Liver (tissue), 7 donors: ENCODE measurements at regions not wholly inside any gene's neighbourhood (a gene's known extent, or its start where the extent isn't known, plus 50 kb on each side); places are given as distances from the start of the nearest gene placed in this dataset.

Experiments used
- DNase-seq: peaks from one replicate; pipeline ENCODE4 v3.0.0-alpha.2; 2017; ENCODE audit warnings: low spot score
- H3K27ac ChIP-seq, 2 donors: one replicate each; pipeline ENCODE4 v1.7.0; 2013; ENCODE audit warnings: inconsistent platforms in 2 of 2, low read length in 2 of 2, control low read depth in 1 of 2, low read depth in 1 of 2, mild to moderate bottlenecking in 1 of 2
- H3K27me3 ChIP-seq, 4 donors: one replicate each; pipeline versions ENCODE4 v1.6.1 to v1.7.0; 2013; ENCODE audit warnings: low read length in 3 of 4, inconsistent platforms in 1 of 4, mild to moderate bottlenecking in 1 of 4, moderate library complexity in 1 of 4; ENCODE audit not compliant: control insufficient read depth in 4 of 4, insufficient read depth in 4 of 4
- H3K36me3 ChIP-seq, 4 donors: one replicate each; pipeline versions ENCODE4 v1.6.1 to v1.7.0; 2013; ENCODE audit warnings: low read length in 3 of 4, mild to moderate bottlenecking in 3 of 4, low read depth in 1 of 4, moderate library complexity in 1 of 4; ENCODE audit not compliant: control insufficient read depth in 4 of 4, insufficient read depth in 3 of 4
- H3K4me1 ChIP-seq, 4 donors: one replicate each; pipeline versions ENCODE4 v1.6.1 to v1.7.0; 2013; ENCODE audit warnings: low read length in 3 of 4, mild to moderate bottlenecking in 3 of 4, moderate library complexity in 1 of 4; ENCODE audit not compliant: control insufficient read depth in 4 of 4, insufficient read depth in 4 of 4
- H3K4me3 ChIP-seq, 3 donors: one replicate each; pipeline versions ENCODE4 v1.6.1 to v1.7.0; 2013; ENCODE audit warnings: low read length in 3 of 3, control low read depth in 1 of 3, low read depth in 1 of 3, mild to moderate bottlenecking in 1 of 3
- H3K9ac ChIP-seq, 2 donors: one replicate each; pipeline ENCODE4 v1.7.0; 2013; ENCODE audit warnings: low read length in 2 of 2, mild to moderate bottlenecking in 2 of 2, moderate library complexity in 2 of 2, control low read depth in 1 of 2, low read depth in 1 of 2
- H3K9me3 ChIP-seq, 4 donors: one replicate each; pipeline versions ENCODE4 v1.6.1 to v1.7.0; 2013; ENCODE audit warnings: low read length in 3 of 4; ENCODE audit not compliant: control insufficient read depth in 4 of 4
- FOXA1 ChIP-seq: IDR thresholded peaks from 2 replicates; pipeline ENCODE4 v1.6.1; 2016; ENCODE audit warnings: antibody characterized with exemption
- GABPA ChIP-seq, 2 donors: IDR thresholded peaks in 1 of 2; conservative IDR thresholded peaks in 1 of 2; 2 replicates each; pipeline ENCODE4 v1.6.1; 2016; ENCODE audit warnings: antibody characterized with exemption in 2 of 2, mild to moderate bottlenecking in 1 of 2, moderate library complexity in 1 of 2
- HNF4A ChIP-seq, 2 donors: conservative IDR thresholded peaks; 2 replicates each; pipeline ENCODE4 v1.6.1; 2016; ENCODE audit warnings: antibody characterized with exemption in 2 of 2, mild to moderate bottlenecking in 2 of 2
- HNF4G ChIP-seq: IDR thresholded peaks from 2 replicates; pipeline ENCODE4 v1.6.1; 2016; ENCODE audit warnings: antibody characterized with exemption
- NR2F2 ChIP-seq: IDR thresholded peaks from 2 replicates; pipeline ENCODE4 v1.6.1; 2016; ENCODE audit warnings: antibody characterized with exemption
- RAD21 ChIP-seq, 2 donors: IDR thresholded peaks; 2 replicates each; pipeline ENCODE4 v1.6.1; 2016; ENCODE audit warnings: antibody characterized with exemption in 2 of 2, mild to moderate bottlenecking in 2 of 2
- SP1 ChIP-seq: IDR thresholded peaks from 2 replicates; pipeline ENCODE4 v1.6.1; 2018; ENCODE audit warnings: antibody characterized with exemption, mild to moderate bottlenecking
- TAF1 ChIP-seq: conservative IDR thresholded peaks from 2 replicates; pipeline ENCODE4 v1.6.1; 2016; ENCODE audit warnings: antibody characterized with exemption, mild to moderate bottlenecking
- WGBS: extraction: QIAGEN DNeasy Blood & Tissue Kit; methylation state at CpG from one replicate; pipeline ENCODE4 v1.1.7; 2013; 5-methylcytosine and 5-hydroxymethylcytosine counted together
- TF ChIP-seq, protein P1 (sequence below): IDR thresholded peaks from 2 replicates; pipeline ENCODE4 v1.6.1; 2016; ENCODE audit warnings: antibody characterized with exemption
- TF ChIP-seq, protein P2 (sequence below): IDR thresholded peaks from 2 replicates; pipeline ENCODE4 v1.6.1; 2016; ENCODE audit warnings: antibody characterized with exemption
- TF ChIP-seq, protein P3 (sequence below): IDR thresholded peaks from 2 replicates; pipeline ENCODE4 v1.6.1; 2016; ENCODE audit warnings: antibody characterized with exemption, mild to moderate bottlenecking
- TF ChIP-seq, protein P4 (sequence below): IDR thresholded peaks from 2 replicates; pipeline ENCODE4 v1.6.1; 2016; ENCODE audit warnings: antibody characterized with exemption
- donor health status: healthy.
- donor health status: healthy.
- donor health status: healthy.
- donor health status: healthy.

DNA sequence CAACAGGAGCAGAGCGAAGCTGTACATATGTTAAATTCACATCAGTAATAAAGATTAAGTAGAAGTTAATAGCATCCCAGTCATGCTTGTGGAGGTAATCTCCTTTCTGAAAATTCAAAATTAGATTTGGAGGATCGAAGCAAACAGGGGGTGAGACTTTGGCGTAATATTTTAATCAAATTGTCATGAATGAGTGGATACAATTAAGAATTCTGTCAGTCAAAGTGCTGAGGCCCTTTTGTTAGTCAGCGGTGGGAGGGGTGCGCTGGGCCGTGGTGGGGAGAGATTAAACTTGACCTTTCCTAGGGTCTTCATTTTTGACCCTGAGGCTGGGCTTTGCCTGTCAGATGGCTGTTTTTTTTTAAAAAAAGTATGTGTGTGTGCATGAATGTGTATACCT lies 226.7 kb downstream of the VRK1 start:
- H3K27me3 ChIP-seq: peaks cover 0 to 5% (median 2%) of the 10 kb centered on the region in 4 donors
- H3K9me3 ChIP-seq: no peaks in the 10 kb centered on the region
- H3K27ac ChIP-seq: no peak overlapping the region
- no peak overlapping the region for H3K9ac ChIP-seq
- TF ChIP-seq FOXA1: no peak
- TF ChIP-seq RAD21 (IDR thresholded peaks at IDR 0.05): no peak
- TF ChIP-seq, protein P1, sequence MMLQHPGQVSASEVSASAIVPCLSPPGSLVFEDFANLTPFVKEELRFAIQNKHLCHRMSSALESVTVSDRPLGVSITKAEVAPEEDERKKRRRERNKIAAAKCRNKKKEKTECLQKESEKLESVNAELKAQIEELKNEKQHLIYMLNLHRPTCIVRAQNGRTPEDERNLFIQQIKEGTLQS: no peak
- TF ChIP-seq GABPA (IDR thresholded peaks at IDR 0.05 in 1 of 2, conservative IDR thresholded peaks at IDR 0.05 in 1 of 2): no peak
- TF ChIP-seq, protein P2, sequence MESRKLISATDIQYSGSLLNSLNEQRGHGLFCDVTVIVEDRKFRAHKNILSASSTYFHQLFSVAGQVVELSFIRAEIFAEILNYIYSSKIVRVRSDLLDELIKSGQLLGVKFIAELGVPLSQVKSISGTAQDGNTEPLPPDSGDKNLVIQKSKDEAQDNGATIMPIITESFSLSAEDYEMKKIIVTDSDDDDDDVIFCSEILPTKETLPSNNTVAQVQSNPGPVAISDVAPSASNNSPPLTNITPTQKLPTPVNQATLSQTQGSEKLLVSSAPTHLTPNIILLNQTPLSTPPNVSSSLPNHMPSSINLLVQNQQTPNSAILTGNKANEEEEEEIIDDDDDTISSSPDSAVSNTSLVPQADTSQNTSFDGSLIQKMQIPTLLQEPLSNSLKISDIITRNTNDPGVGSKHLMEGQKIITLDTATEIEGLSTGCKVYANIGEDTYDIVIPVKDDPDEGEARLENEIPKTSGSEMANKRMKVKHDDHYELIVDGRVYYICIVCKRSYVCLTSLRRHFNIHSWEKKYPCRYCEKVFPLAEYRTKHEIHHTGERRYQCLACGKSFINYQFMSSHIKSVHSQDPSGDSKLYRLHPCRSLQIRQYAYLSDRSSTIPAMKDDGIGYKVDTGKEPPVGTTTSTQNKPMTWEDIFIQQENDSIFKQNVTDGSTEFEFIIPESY: no peak
- no peak for TF ChIP-seq SP1
- TF ChIP-seq HNF4G: no peak
- no peak for TF ChIP-seq NR2F2
- TF ChIP-seq HNF4A (conservative IDR thresholded peaks at IDR 0.05): no peak
- no peak for DNase-seq
- no peaks in the 10 kb centered on the region for H3K36me3 ChIP-seq
- no peaks in the 10 kb centered on the region for H3K4me1 ChIP-seq
- 82% methylated on average over 6 of the region's 6 CpGs for WGBS
- H3K4me3 ChIP-seq: no peak overlapping the region

DNA sequence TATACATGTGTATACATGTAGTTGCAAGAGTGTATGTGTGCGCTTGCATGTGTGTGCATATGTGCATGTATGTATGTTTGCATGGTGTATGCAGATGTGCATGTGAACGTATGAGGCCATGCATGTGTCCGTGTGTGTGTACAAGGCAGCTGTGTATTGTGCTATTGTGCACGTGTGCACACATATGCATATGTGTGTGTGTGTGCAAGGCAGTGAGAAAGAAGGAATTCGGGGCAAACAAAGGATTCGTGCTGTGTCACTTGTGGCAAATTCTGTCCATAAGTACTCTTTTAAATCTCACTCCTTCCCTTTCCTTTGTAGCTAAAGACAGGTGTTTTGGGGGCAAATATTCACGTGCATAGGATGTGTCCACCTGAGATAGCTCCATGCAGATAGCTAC lies 227.1 kb downstream of the VRK1 start:
- H3K4me3 ChIP-seq: no peak overlapping the region
- H3K27ac ChIP-seq: no peak overlapping the region
- no peak for DNase-seq
- H3K27me3 ChIP-seq: peaks cover 0 to 5% (median 2%) of the 10 kb centered on the region in 4 donors
- no peaks in the 10 kb centered on the region for H3K36me3 ChIP-seq
- TF ChIP-seq, protein P1: no peak
- TF ChIP-seq, protein P3, sequence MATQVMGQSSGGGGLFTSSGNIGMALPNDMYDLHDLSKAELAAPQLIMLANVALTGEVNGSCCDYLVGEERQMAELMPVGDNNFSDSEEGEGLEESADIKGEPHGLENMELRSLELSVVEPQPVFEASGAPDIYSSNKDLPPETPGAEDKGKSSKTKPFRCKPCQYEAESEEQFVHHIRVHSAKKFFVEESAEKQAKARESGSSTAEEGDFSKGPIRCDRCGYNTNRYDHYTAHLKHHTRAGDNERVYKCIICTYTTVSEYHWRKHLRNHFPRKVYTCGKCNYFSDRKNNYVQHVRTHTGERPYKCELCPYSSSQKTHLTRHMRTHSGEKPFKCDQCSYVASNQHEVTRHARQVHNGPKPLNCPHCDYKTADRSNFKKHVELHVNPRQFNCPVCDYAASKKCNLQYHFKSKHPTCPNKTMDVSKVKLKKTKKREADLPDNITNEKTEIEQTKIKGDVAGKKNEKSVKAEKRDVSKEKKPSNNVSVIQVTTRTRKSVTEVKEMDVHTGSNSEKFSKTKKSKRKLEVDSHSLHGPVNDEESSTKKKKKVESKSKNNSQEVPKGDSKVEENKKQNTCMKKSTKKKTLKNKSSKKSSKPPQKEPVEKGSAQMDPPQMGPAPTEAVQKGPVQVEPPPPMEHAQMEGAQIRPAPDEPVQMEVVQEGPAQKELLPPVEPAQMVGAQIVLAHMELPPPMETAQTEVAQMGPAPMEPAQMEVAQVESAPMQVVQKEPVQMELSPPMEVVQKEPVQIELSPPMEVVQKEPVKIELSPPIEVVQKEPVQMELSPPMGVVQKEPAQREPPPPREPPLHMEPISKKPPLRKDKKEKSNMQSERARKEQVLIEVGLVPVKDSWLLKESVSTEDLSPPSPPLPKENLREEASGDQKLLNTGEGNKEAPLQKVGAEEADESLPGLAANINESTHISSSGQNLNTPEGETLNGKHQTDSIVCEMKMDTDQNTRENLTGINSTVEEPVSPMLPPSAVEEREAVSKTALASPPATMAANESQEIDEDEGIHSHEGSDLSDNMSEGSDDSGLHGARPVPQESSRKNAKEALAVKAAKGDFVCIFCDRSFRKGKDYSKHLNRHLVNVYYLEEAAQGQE: no peak
- TF ChIP-seq TAF1 (no peak), GABPA (IDR thresholded peaks at IDR 0.05 in 1 of 2, conservative IDR thresholded peaks at IDR 0.05 in 1 of 2) (no peak), FOXA1 (no peak), SP1 (no peak)
- TF ChIP-seq, protein P2: no peak
- TF ChIP-seq, protein P4, sequence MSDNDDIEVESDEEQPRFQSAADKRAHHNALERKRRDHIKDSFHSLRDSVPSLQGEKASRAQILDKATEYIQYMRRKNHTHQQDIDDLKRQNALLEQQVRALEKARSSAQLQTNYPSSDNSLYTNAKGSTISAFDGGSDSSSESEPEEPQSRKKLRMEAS: no peak
- H3K4me1 ChIP-seq: no peaks in the 10 kb centered on the region
- no peaks in the 10 kb centered on the region for H3K9me3 ChIP-seq
- 82% methylated on average over 7 of the region's 7 CpGs for WGBS
- H3K9ac ChIP-seq: no peak overlapping the region
